OCI-LY3 (cell line): ENCODE measurements at regions not wholly inside any gene's neighbourhood (a gene's known extent, or its start where the extent isn't known, plus 50 kb on each side); places are given as distances from the start of the nearest gene placed in this dataset.

ENCODE experiments used
- EZH2phosphoT487 ChIP-seq: fragments of 200-600 bp; shearing (Covaris generic); IDR thresholded peaks from 2 replicates; pipeline ENCODE4 v1.6.1; 2018; ENCODE audit warnings: antibody characterized with exemption, mixed run types, low read depth
- TF ChIP-seq, protein P1 (sequence below): fragments of 200-600, 300-600 bp; sonication (generic); IDR thresholded peaks from 2 replicates; pipeline ENCODE4 v1.5.1; 2014; ENCODE audit warnings: antibody characterized with exemption, low read length, low read depth

DNA sequence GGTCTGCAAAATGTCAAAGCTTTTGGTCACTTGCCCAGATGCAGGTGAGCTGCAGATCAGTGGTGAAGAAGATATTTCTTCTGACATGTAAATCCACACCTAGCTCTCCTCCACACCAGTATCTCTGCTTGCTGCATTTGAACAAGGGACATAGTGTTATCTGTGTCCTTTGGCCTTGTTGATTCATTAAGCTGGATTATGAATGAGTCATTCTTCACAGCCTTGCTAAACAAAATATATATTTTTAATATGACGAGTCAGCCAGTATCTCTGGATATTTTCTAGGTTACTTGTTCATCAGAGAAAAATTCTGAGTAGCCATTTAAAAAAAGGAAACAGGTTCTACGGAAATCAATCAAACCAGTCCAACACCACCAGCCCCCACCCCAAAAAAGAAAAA is 190.6 kb upstream of the ADAMTS9 start:
- TF ChIP-seq, protein P1, sequence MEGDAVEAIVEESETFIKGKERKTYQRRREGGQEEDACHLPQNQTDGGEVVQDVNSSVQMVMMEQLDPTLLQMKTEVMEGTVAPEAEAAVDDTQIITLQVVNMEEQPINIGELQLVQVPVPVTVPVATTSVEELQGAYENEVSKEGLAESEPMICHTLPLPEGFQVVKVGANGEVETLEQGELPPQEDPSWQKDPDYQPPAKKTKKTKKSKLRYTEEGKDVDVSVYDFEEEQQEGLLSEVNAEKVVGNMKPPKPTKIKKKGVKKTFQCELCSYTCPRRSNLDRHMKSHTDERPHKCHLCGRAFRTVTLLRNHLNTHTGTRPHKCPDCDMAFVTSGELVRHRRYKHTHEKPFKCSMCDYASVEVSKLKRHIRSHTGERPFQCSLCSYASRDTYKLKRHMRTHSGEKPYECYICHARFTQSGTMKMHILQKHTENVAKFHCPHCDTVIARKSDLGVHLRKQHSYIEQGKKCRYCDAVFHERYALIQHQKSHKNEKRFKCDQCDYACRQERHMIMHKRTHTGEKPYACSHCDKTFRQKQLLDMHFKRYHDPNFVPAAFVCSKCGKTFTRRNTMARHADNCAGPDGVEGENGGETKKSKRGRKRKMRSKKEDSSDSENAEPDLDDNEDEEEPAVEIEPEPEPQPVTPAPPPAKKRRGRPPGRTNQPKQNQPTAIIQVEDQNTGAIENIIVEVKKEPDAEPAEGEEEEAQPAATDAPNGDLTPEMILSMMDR: no peak
- no peak for TF ChIP-seq EZH2phosphoT487
